ENCODE measurements at regions not wholly inside any gene's neighbourhood (a gene's known extent, or its start where the extent isn't known, plus 50 kb on each side); places are given as distances from the start of the nearest gene placed in this dataset.

DNA sequence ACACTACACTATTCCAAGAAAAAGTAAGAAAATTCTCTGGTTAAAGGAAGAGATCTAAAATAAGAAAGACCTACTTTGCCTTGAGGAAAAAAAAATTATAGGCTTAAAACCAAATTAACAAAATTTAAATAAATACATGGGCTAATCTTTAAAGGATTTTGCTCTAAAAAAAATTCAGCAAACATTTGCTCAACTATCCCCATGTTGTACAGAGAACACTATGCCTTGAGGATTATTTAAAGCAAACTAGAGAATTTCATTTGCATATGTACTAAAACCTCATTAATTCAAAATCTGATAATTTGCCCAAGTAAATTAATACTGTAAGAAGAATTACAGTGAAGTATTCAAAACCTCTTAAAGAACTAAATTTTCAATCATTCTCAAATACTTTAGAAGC lies 71.6 kb upstream of the KCNIP4 start:
- DNase-seq (ENCODE audit: low read depth), result no peak

DNA sequence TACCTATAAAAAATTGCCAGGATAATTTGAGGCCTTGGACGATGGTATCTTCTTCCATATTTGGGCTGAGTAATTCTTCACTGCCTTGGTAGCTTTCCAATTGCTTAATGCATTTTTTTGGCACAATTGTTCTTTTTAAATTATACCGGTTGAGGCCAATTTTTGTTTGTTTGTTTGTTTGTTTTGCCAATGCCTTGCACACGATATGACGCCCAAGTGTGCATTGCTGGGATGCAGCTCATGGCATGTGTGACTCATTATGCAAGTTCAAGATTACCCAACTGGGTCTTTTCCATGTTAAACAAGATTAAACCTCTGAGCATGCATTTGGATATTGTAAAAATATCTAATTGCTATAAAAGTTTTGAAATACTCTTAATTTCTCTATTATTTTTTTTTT lies 71.1 kb upstream of the KCNIP4 start:
- no peak for DNase-seq (ENCODE audit: low read depth)

DNA sequence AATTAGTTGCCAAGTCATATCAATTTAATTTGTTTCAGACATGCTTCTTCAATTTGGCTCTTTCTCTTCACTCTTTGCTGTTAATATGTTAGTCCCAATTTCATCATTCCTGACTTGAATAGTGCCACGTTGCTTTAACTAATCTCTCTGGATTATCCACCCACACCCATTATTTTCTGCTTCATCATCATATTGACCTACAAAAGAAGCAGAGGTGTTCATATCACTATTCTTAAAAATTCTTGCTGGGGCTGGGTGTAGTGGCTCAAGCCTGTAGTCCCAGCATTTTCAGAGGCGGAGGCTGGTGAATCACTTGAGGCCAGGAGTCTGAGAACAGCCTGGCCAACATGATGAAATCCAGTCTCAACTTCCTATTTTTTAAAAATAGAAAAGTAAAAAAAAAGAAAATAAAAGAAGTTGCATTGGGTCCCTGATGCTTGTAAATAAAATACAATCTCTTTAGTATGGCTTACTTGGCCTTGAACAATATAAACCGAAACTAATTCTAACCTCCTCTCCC lies 65.7 kb upstream of the KCNIP4 start:
- peak; percentile 8 for DNase-seq (ENCODE audit: low read depth)

DNA sequence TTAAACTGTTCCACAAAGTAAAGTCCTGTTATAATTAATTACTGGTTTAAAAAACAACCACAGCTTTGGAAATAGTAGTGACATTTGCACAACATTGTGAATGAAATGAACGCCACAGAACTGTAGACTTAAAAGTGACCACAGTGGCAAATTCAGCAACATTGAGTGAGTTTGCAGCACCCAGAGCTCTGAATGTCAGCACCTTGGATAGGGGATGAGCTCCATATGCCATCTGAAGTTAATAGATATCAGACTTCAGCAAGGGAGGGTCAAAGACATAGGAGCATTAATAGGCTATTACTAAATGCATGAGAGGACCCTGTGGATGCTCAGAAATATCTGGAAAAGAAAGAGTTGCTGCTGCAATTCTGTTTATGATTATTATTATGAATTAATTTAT lies 55.3 kb upstream of the KCNIP4 start:
- DNase-seq (ENCODE audit: low read depth), result no peak
